NOMO-1 (cell line): ENCODE measurements at regions not wholly inside any gene's neighbourhood (a gene's known extent, or its start where the extent isn't known, plus 50 kb on each side); places are given as distances from the start of the nearest gene placed in this dataset.
"Not testable (repeated sequence)": the region's sequence is repeated elsewhere in the genome, so short reads cannot be mapped to it uniquely, and the experiment has no call there.

ENCODE experiments used
- DNase-seq, 2 experiments: peaks; one replicate each; lab custom pipeline; 2025; ENCODE audit not compliant: unreplicated experiment in 2 of 2; lab: John Stamatoyannopoulos, UW

DNA sequence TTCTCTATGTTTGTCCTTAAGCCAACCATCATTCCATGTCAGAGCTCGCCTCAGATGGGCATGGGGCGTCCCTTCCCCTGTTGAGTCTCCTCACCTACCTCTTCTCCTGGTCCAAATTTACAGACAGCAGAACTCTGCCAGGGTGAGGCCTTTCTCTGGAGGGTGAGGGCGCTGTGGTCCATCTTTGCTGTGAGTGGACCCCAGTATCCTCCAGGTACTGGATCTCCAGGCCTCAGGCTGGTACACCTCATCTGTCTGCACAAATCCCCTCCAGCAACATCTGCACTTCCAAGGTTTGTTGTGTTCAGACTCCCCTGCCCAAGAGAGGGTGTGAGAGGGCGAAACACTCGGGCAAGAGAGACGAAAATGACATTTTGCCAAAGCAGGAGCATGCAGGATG lies 63.9 kb upstream of the EDAR start:
- DNase-seq: no peak

DNA sequence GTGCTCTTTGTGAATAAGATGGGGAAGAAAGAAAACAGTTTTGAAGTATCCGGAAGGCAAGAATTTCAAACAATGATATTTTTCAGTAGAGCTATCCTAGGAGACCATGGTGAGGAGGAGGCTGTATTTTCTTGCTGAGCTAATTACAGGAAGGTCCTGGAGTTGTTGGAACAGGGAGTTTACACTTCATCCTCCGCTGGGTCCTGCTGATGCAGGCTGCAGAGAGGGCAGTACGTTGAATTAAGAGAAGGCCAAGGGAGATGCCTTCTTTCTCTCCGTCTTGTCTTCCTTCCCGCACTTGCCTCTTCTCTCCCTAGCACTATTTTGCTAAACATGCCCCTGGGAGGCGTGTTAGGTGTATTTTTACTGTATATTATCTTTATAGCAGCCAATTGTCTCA lies 60.0 kb upstream of the EDAR start:
- DNase-seq: no peak

GRCh38 chr2:109048163-109048562 lies 59.1 kb upstream of the EDAR start:
- no peak for DNase-seq

DNA sequence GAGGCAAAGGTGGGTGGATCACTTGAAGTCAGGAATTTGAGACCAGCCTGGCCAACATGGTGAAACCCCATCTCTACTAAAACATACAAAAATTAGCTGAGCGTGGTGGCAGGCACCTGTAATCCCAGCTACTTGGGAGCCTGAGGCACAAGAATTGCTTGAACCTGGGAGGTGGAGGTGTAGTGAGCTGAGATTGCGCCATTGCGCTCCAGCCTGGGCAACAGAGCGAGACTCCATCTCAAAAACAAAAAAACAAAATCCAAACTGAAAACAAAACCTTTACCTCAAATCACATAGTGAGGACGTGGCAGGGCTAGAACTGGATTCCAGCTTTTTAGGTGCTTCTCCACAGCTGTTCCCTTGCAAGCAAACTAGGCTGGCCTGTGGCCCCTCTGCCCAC lies 58.5 kb upstream of the EDAR start:
- DNase-seq: not testable (repeated sequence)

- peak; percentile 11 to 58 for DNase-seq
Measured at GRCh38 chr2:109046925-109047508, 58.0 kb upstream of the EDAR start.

GRCh38 chr2:109045505-109045904 lies 56.5 kb upstream of the EDAR start:
- DNase-seq: no peak

DNA sequence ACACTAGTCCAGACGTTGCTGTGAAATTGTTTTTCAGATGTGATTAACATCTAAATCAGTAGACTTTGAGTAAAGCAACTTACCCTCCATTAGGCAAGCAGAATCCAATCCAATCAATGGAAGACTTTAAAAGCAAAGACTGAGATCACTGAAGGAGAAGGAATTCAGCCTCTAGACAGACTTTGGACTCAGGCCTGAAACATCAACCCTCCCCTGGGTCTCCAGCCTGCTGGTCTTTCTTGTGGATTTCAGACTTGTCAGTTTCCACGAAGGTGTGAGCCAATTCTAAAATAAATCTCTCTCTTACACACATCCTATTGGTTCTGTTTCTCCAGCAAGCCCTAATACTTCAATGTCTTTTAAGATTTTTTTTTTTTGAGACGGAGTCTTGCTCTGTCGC lies 50.0 kb upstream of the EDAR start:
- no peak for DNase-seq
